A549 (cell line): ENCODE measurements at regions not wholly inside any gene's neighbourhood (a gene's known extent, or its start where the extent isn't known, plus 50 kb on each side); places are given as distances from the start of the nearest gene placed in this dataset.

Source experiments
- ATAC-seq, 2 experiments: fragments of 200-7000 bp in 1 of 2; fragments of >200 bp in 1 of 2; cut with Nextera tagmentation in 1 of 2; cut with Tn5 transposase in 1 of 2; 3 replicates each; pipeline versions ENCODE4 v1.8.0 to v1.9.1; 2018 to 2020; ENCODE audit warnings: mild to moderate bottlenecking in 1 of 2, moderate library complexity in 1 of 2
- CTCF ChIA-PET: fragments of 300-600 bp; sonication (Branson Sonifier 250); formaldehyde crosslinking; extraction: SDS; loops from one replicate; lab custom pipeline; 2021; ENCODE audit warnings: antibody characterized with exemption, inconsistent platforms; lab: Yijun Ruan, JAX
- POLR2A ChIA-PET: fragments of 350-600 bp; formaldehyde crosslinking; extraction: SDS; loops from one replicate; lab custom pipeline; 2021; ENCODE audit warnings: antibody characterized with exemption, inconsistent platforms; lab: Yijun Ruan, JAX
- DNase-seq, 2 experiments: peaks; one replicate each; pipeline versions ENCODE4 v3.0.0 to v3.0.0-alpha.2; 2011 to 2016; ENCODE audit warnings: low read depth in 1 of 2, low spot score in 1 of 2
- FAIRE-seq: peaks from 2 replicates; lab custom pipeline; 2011; peaks lifted over from hg19 to GRCh38; lab: Jason Lieb, UNC
- H3K27ac ChIP-seq, 2 experiments: fragments of >200 bp; sonication (Bioruptor Twin); formaldehyde crosslinking; 3 replicates each; pipeline ENCODE4 v1.5.1; 2016 to 2017
- H3K4me1 ChIP-seq: fragments of >200 bp; sonication (Bioruptor Twin); formaldehyde crosslinking; 3 replicates; pipeline ENCODE4 v1.6.1; 2016
- H3K4me2 ChIP-seq: fragments of >200 bp; sonication (Bioruptor Twin); formaldehyde crosslinking; 3 replicates; pipeline ENCODE4 v1.6.1; 2016
- H3K4me3 ChIP-seq: fragments of >200 bp; sonication (Bioruptor Twin); formaldehyde crosslinking; 3 replicates; pipeline ENCODE4 v1.5.1; 2016
- H3K9me3 ChIP-seq: fragments of >200 bp; sonication (Bioruptor Twin); formaldehyde crosslinking; 3 replicates; pipeline ENCODE4 v1.6.1; 2016
- CBX8 ChIP-seq: fragments of 200-600 bp; sonication (generic); IDR thresholded peaks from 2 replicates; pipeline ENCODE4 v1.6.1; 2016
- EHMT2 ChIP-seq: fragments of 200-600 bp; sonication (generic); IDR thresholded peaks from 2 replicates; pipeline ENCODE4 v1.6.1; 2016; ENCODE audit warnings: antibody characterized with exemption, low read depth, mild to moderate bottlenecking, moderate library complexity
- ELK1 ChIP-seq: fragments of 150-350 bp; IDR thresholded peaks from 2 replicates; pipeline ENCODE4 v1.6.1; 2014; ENCODE audit warnings: low read depth, mild to moderate bottlenecking, low read length
- EP300 ChIP-seq, 2 experiments: fragments of >200 bp; sonication (Bioruptor Twin); formaldehyde crosslinking; IDR thresholded peaks; 2 replicates in 1 of 2; 3 replicates in 1 of 2; pipeline ENCODE4 v1.6.1; 2016 to 2017
- ESRRA ChIP-seq: fragments of 150-350 bp; IDR thresholded peaks from 2 replicates; pipeline ENCODE4 v1.6.1; 2014; ENCODE audit warnings: mild to moderate bottlenecking, low read length, borderline replicate concordance
- FOSB ChIP-seq: fragments of 250-450 bp; sonication (Bioruptor Pico); IDR thresholded peaks from 2 replicates; pipeline ENCODE4 v1.5.0; 2020; ENCODE audit warnings: mild to moderate bottlenecking, moderate library complexity
- FOXS1 ChIP-seq: fragments of 250-450 bp; sonication (Bioruptor Pico); IDR thresholded peaks from 2 replicates; pipeline ENCODE4 v1.5.0; 2020; ENCODE audit warnings: mild to moderate bottlenecking, moderate library complexity
- GATA3 ChIP-seq: IDR thresholded peaks from 2 replicates; pipeline ENCODE4 v1.6.1; 2012; ENCODE audit warnings: borderline replicate concordance
- HOXB13 ChIP-seq: fragments of 250-450 bp; sonication (Bioruptor Pico); IDR thresholded peaks from 2 replicates; pipeline ENCODE4 v1.5.0; 2020; ENCODE audit warnings: low read depth, mild to moderate bottlenecking, moderate library complexity
- JUN ChIP-seq, 2 experiments: fragments of >200 bp; sonication (Bioruptor Twin); formaldehyde crosslinking; IDR thresholded peaks; 2 replicates in 1 of 2; 3 replicates in 1 of 2; pipeline ENCODE4 v1.6.1; 2016 to 2017
- KDM5A ChIP-seq: fragments of 200-600 bp; sonication (generic); IDR thresholded peaks from 2 replicates; pipeline ENCODE4 v1.6.1; 2016; ENCODE audit warnings: antibody characterized with exemption, mild to moderate bottlenecking
- MAX ChIP-seq: IDR thresholded peaks from 2 replicates; pipeline ENCODE4 v1.6.1; 2012
- MYC ChIP-seq: IDR thresholded peaks from 2 replicates; pipeline ENCODE4 v1.6.1; 2012; ENCODE audit warnings: mild to moderate bottlenecking, inconsistent platforms, low read length, improper control_type of control experiment, borderline replicate concordance
- NR3C1 ChIP-seq: fragments of >200 bp; sonication (Bioruptor Twin); formaldehyde crosslinking; IDR thresholded peaks from 3 replicates; pipeline ENCODE4 v1.6.1; 2017
- RCOR1 ChIP-seq: fragments of 150-350 bp; IDR thresholded peaks from 2 replicates; pipeline ENCODE4 v1.6.1; 2014; ENCODE audit warnings: antibody characterized with exemption, low read length, low read depth
- RFX5 ChIP-seq: fragments of 450-650 bp; IDR thresholded peaks from 2 replicates; pipeline ENCODE4 v1.7.1; 2014; ENCODE audit warnings: antibody characterized with exemption, mild to moderate bottlenecking, moderate library complexity
- SMC3 ChIP-seq: fragments of >200 bp; sonication (Bioruptor Twin); formaldehyde crosslinking; IDR thresholded peaks from 3 replicates; pipeline ENCODE4 v1.6.1; 2018; ENCODE audit warnings: inconsistent platforms
- SREBF2 ChIP-seq: fragments of 450-650 bp; IDR thresholded peaks from 2 replicates; pipeline ENCODE4 v1.6.1; 2014; ENCODE audit warnings: mild to moderate bottlenecking, moderate library complexity
- ZSCAN20 ChIP-seq: fragments of 250-450 bp; sonication (Bioruptor Pico); IDR thresholded peaks from 2 replicates; pipeline ENCODE4 v1.8.0; 2022; ENCODE audit warnings: mild to moderate bottlenecking, moderate library complexity
- WGBS: methylation state at CpG from one replicate; pipeline ENCODE4 v1.1.6; 2017; ENCODE audit errors: missing lambda C conversion rate; 5-methylcytosine and 5-hydroxymethylcytosine counted together
- TF ChIP-seq, protein P1 (sequence below): fragments of 200-600 bp; sonication (generic); IDR thresholded peaks from 2 replicates; pipeline ENCODE4 v1.6.1; 2016; ENCODE audit warnings: antibody characterized with exemption, mild to moderate bottlenecking, moderate library complexity
- TF ChIP-seq, protein P2 (sequence below): fragments of 450-650 bp; IDR thresholded peaks from 2 replicates; pipeline ENCODE4 v1.6.1; 2014; ENCODE audit warnings: antibody characterized with exemption
- TF ChIP-seq, protein P3 (sequence below): fragments of >200 bp; sonication (Bioruptor Twin); formaldehyde crosslinking; IDR thresholded peaks from 3 replicates; pipeline ENCODE4 v1.5.1; 2016

DNA sequence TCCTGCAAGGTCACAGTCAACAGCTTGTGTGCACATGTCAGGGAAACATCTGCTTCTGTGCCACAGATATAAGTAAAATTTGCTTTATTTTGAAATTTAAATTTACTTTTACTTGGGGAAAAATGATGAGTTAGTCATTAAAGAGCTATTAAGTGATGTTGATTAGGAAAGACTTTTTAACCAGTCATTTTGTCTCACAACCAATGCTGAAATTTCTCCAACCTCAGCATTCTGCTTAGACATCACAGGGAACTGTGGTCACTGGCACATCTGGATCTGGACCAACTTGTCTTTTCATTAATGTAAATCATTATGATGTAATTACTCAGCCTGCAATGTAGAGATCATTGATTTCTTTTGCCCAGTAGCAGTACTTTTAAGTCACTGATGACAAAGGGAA, 301.0 kb downstream of the TTLL7 start:
- H3K4me2 ChIP-seq: no peak overlapping the region
- POLR2A ChIA-PET: no interaction called here
- DNase-seq (no peak), ATAC-seq (no peak), FAIRE-seq (no peak)
- no peaks in the 10 kb centered on the region for H3K4me1 ChIP-seq
- no peak for TF ChIP-seq FOSB (CRISPR knock-in tag)
- TF ChIP-seq, all 56 proteins: peak for 0
- H3K27ac ChIP-seq: no peak overlapping the region
- CTCF ChIA-PET: no interaction called here
- no peaks in the 10 kb centered on the region for H3K9me3 ChIP-seq
- H3K4me3 ChIP-seq: no peak overlapping the region

- ATAC-seq (no peak), DNase-seq (no peak), FAIRE-seq (no peak)
- no peaks in the 10 kb centered on the region for H3K9me3 ChIP-seq
- TF ChIP-seq RCOR1 (no peak), SREBF2 (no peak), HOXB13 (CRISPR knock-in tag) (no peak), MAX (no peak), CBX8 (no peak), FOXS1 (no peak), KDM5A (no peak), MYC (no peak), GATA3 (no peak), NR3C1 (no peak), SMC3 (no peak), JUN (IDR thresholded peaks at IDR 0.05) (no peak)
- TF ChIP-seq, protein P1, sequence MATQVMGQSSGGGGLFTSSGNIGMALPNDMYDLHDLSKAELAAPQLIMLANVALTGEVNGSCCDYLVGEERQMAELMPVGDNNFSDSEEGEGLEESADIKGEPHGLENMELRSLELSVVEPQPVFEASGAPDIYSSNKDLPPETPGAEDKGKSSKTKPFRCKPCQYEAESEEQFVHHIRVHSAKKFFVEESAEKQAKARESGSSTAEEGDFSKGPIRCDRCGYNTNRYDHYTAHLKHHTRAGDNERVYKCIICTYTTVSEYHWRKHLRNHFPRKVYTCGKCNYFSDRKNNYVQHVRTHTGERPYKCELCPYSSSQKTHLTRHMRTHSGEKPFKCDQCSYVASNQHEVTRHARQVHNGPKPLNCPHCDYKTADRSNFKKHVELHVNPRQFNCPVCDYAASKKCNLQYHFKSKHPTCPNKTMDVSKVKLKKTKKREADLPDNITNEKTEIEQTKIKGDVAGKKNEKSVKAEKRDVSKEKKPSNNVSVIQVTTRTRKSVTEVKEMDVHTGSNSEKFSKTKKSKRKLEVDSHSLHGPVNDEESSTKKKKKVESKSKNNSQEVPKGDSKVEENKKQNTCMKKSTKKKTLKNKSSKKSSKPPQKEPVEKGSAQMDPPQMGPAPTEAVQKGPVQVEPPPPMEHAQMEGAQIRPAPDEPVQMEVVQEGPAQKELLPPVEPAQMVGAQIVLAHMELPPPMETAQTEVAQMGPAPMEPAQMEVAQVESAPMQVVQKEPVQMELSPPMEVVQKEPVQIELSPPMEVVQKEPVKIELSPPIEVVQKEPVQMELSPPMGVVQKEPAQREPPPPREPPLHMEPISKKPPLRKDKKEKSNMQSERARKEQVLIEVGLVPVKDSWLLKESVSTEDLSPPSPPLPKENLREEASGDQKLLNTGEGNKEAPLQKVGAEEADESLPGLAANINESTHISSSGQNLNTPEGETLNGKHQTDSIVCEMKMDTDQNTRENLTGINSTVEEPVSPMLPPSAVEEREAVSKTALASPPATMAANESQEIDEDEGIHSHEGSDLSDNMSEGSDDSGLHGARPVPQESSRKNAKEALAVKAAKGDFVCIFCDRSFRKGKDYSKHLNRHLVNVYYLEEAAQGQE: no peak
- TF ChIP-seq, protein P2, sequence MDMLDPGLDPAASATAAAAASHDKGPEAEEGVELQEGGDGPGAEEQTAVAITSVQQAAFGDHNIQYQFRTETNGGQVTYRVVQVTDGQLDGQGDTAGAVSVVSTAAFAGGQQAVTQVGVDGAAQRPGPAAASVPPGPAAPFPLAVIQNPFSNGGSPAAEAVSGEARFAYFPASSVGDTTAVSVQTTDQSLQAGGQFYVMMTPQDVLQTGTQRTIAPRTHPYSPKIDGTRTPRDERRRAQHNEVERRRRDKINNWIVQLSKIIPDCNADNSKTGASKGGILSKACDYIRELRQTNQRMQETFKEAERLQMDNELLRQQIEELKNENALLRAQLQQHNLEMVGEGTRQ: no peak
- WGBS: 0% methylated on average over 2 of the region's 2 CpGs
- H3K27ac ChIP-seq: no peak overlapping the region
- H3K4me2 ChIP-seq: no peak overlapping the region
- H3K4me3 ChIP-seq: no peak overlapping the region
- H3K4me1 ChIP-seq: no peaks in the 10 kb centered on the region
- POLR2A ChIA-PET: no interaction called here
- CTCF ChIA-PET: no interaction called here
Observed at GRCh38 chr1:83697220-83697619, 301.7 kb downstream of the TTLL7 start.

- POLR2A ChIA-PET: no interaction called here
- TF ChIP-seq FOSB (CRISPR knock-in tag): no peak
- no peak for TF ChIP-seq ESRRA
- TF ChIP-seq EHMT2: no peak
- no peak for TF ChIP-seq ZSCAN20 (CRISPR knock-in tag)
- TF ChIP-seq, protein P3, sequence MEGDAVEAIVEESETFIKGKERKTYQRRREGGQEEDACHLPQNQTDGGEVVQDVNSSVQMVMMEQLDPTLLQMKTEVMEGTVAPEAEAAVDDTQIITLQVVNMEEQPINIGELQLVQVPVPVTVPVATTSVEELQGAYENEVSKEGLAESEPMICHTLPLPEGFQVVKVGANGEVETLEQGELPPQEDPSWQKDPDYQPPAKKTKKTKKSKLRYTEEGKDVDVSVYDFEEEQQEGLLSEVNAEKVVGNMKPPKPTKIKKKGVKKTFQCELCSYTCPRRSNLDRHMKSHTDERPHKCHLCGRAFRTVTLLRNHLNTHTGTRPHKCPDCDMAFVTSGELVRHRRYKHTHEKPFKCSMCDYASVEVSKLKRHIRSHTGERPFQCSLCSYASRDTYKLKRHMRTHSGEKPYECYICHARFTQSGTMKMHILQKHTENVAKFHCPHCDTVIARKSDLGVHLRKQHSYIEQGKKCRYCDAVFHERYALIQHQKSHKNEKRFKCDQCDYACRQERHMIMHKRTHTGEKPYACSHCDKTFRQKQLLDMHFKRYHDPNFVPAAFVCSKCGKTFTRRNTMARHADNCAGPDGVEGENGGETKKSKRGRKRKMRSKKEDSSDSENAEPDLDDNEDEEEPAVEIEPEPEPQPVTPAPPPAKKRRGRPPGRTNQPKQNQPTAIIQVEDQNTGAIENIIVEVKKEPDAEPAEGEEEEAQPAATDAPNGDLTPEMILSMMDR: no peak
- no peak for TF ChIP-seq EP300 (IDR thresholded peaks at IDR 0.05)
- TF ChIP-seq ELK1: no peak
- TF ChIP-seq RFX5: no peak
- Histone ChIP-seq H3K4me3 (no peak overlapping the region), H3K9me3 (no peaks in the 10 kb centered on the region), H3K4me1 (no peaks in the 10 kb centered on the region), H3K4me2 (no peak overlapping the region), H3K27ac (no peak overlapping the region)
- DNase-seq: no peak
- no peak for ATAC-seq
- no peak for FAIRE-seq
- CTCF ChIA-PET: no interaction called here
Observed at GRCh38 chr1:83694449-83694848, 304.5 kb downstream of the TTLL7 start.
